Body of pancreas (tissue), 4 donors: ENCODE measurements at regions not wholly inside any gene's neighbourhood (a gene's known extent, or its start where the extent isn't known, plus 50 kb on each side); places are given as distances from the start of the nearest gene placed in this dataset.
A peak's percentile ranks its signal among the peaks of the same experiment; 100 is the strongest.

Experiments used
- ATAC-seq: fragments of 150-250 bp; one replicate; pipeline ENCODE4 v1.9.1; 2016
- DNase-seq, 4 donors: peaks; one replicate each; pipeline ENCODE4 v3.0.0-alpha.2; 2019
- H3K27ac ChIP-seq, 4 donors: fragments of 200-600 bp; sonication (generic); 1 replicate in 3 of 4; 2 replicates in 1 of 4; pipeline versions ENCODE4 v1.5.1 to v1.6.1; 2016 to 2019; ENCODE audit warnings: mild to moderate bottlenecking in 1 of 4, mixed read lengths in 1 of 4, moderate library complexity in 1 of 4
- H3K27me3 ChIP-seq, 2 donors: fragments of 200-600 bp; sonication (generic); one replicate each; pipeline ENCODE4 v1.6.0; 2016; ENCODE audit warnings: mild to moderate bottlenecking in 1 of 2
- H3K36me3 ChIP-seq, 2 donors: fragments of 200-600 bp; sonication (generic); replicated peaks in 1 of 2; 2 replicates each; pipeline ENCODE4 v1.5.1; 2016; ENCODE audit warnings: low read depth in 2 of 2; ENCODE audit not compliant: insufficient read depth in 1 of 2
- H3K4me1 ChIP-seq: fragments of 200-600 bp; sonication (generic); one replicate; pipeline ENCODE4 v1.6.0; 2016
- H3K4me3 ChIP-seq, 2 donors: fragments of 200-600 bp; sonication (generic); 1 replicate in 1 of 2; 2 replicates in 1 of 2; pipeline ENCODE4 v1.5.1; 2016 to 2019
- H3K9me3 ChIP-seq, 3 donors: fragments of 200-600 bp; sonication (generic); 1 replicate in 2 of 3; 2 replicates in 1 of 3; pipeline ENCODE4 v1.5.1; 2016
- CTCF ChIP-seq, 7 experiments: fragments of 450-650 bp in 4 of 7; fragments of 200-600 bp in 3 of 7; sonication (generic) in 3 of 7; IDR thresholded peaks; one replicate each; pipeline ENCODE4 v1.5.1; 2016 to 2019; ENCODE audit warnings: antibody characterized with exemption in 7 of 7
- POLR2A ChIP-seq, 3 donors: fragments of 450-650 bp; IDR thresholded peaks; one replicate each; pipeline ENCODE4 v1.6.1; 2016; ENCODE audit warnings: antibody characterized with exemption in 3 of 3, mild to moderate bottlenecking in 2 of 3
- WGBS, 2 donors: methylation state at CpG; one replicate each; pipeline ENCODE4 v1.1.5; 2017; 5-methylcytosine and 5-hydroxymethylcytosine counted together
- intact Hi-C: fragments of 100-400 bp; cut with DNase I; formaldehyde crosslinking; loops from one replicate; pipeline ENCODE4 v1.15.1; 2023

- Histone ChIP-seq H3K4me3 (no peak overlapping the region), H3K9me3 (no peaks in the 10 kb centered on the region), H3K27me3 (no peaks in the 10 kb centered on the region), H3K4me1 (peaks cover 18% of the 10 kb centered on the region), H3K36me3 (no peaks in the 10 kb centered on the region), H3K27ac (no peak overlapping the region)
- no peak for DNase-seq
- no peak for ATAC-seq
- TF ChIP-seq CTCF (IDR thresholded peaks at IDR 0.05) (no peak), POLR2A (IDR thresholded peaks at IDR 0.05) (no peak)
- 70 to 81% methylated on average over 10 of the region's 10 CpGs for WGBS, 2 donors
- intact Hi-C loops = no loop called here
Measured at GRCh38 chr12:129966146-129966995, 62.5 kb upstream of the TMEM132D start.

GRCh38 chr12:129971721-129972120 is 67.9 kb upstream of the TMEM132D start:
- Histone ChIP-seq H3K36me3 (no peaks in the 10 kb centered on the region), H3K27me3 (no peaks in the 10 kb centered on the region), H3K9me3 (no peaks in the 10 kb centered on the region), H3K4me1 (peaks cover 6% of the 10 kb centered on the region), H3K27ac (no peak overlapping the region), H3K4me3 (no peak overlapping the region)
- WGBS, 2 donors = 81 to 89% methylated on average over 7 of the region's 7 CpGs
- ATAC-seq (no peak), DNase-seq (no peak)
- intact Hi-C loops = no loop called here
- no peak for TF ChIP-seq CTCF (IDR thresholded peaks at IDR 0.05)
- TF ChIP-seq POLR2A (IDR thresholded peaks at IDR 0.05) = no peak

DNA sequence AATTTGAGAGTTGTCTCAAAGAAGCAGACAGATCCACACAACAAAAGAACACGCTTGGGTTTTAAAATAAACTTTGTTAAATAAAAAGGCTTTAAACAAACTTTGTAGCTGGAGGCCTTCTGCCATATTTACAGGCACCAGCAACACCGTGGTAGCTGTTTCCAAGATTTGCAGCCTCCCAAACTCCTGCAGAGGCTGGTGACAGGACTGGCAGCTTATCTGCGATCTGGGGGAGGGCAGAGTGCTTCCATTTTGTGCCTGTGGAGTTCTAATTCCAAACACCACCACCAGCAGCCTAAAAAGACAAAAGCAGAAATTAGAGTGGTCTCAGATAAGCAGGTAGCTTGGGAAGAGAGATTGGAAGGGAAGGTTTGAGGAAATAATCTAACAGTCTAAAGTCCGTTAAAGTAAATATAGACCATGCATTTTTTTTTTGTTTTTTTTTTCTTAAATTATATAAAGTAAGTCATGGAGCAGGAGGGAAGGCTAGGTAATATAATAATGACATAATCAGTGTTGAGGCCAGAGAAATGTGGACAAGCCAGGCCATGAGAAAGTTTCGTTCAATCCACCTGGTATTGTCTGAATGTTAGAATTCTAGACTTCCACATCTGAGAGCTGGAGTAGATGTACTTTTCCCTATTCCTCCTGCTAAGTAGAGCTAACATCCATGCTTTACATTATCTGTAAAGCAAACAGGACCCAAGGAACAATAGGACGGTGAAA is 69.6 kb upstream of the TMEM132D start:
- no peaks in the 10 kb centered on the region for H3K27me3 ChIP-seq
- H3K4me1 ChIP-seq = peaks cover 6% of the 10 kb centered on the region
- H3K9me3 ChIP-seq = no peaks in the 10 kb centered on the region
- ATAC-seq (peak; percentile 69), DNase-seq (peak in 1 of 4 donors; percentile 12)
- no peaks in the 10 kb centered on the region for H3K36me3 ChIP-seq
- 24 to 37% methylated on average over 6 of the region's 6 CpGs for WGBS, 2 donors
- TF ChIP-seq POLR2A (IDR thresholded peaks at IDR 0.05) (no peak), CTCF (IDR thresholded peaks at IDR 0.05) (no peak)
- intact Hi-C loops = no loop called here
- H3K4me3 ChIP-seq = no peak overlapping the region
- peak overlapping the region in 3 of 4 donors; percentile 5 to 13 (median 10) for H3K27ac ChIP-seq

GRCh38 chr12:129984106-129984505 is 80.3 kb upstream of the TMEM132D start:
- no peaks in the 10 kb centered on the region for H3K27me3 ChIP-seq
- H3K27ac ChIP-seq = no peak overlapping the region
- H3K4me1 ChIP-seq = no peaks in the 10 kb centered on the region
- no peak for DNase-seq
- no peak overlapping the region for H3K4me3 ChIP-seq
- no peaks in the 10 kb centered on the region for H3K9me3 ChIP-seq
- intact Hi-C loops = no loop called here
- 45 to 53% methylated on average over 4 of the region's 4 CpGs for WGBS, 2 donors
- no peak for ATAC-seq
- H3K36me3 ChIP-seq = no peaks in the 10 kb centered on the region
- TF ChIP-seq POLR2A (IDR thresholded peaks at IDR 0.05) = no peak
- TF ChIP-seq CTCF (IDR thresholded peaks at IDR 0.05) = no peak
